Activated naive CD4-positive, alpha-beta T cell treated with anti-CD3 and anti-CD28 coated beads, Interleukin-2, amount 50 U/mL, for 72 hours (primary cell): ENCODE measurements at regions not wholly inside any gene's neighbourhood (a gene's known extent, or its start where the extent isn't known, plus 50 kb on each side); places are given as distances from the start of the nearest gene placed in this dataset.

Experiments used
- ATAC-seq, 2 donors: fragments of 150-1000 bp; cut with Tn5 transposase; 2 replicates each; pipeline ENCODE4 v1.10.0; 2021; ENCODE audit warnings: mild to moderate bottlenecking in 2 of 2, moderate library complexity in 2 of 2
- DNase-seq, 2 donors: peaks; one replicate each; pipeline ENCODE4 v3.0.0; 2021 to 2022; ENCODE audit warnings: low spot score in 2 of 2
- H3K27ac Mint-ChIP-seq, 2 donors: one replicate each; pipeline ENCODE4 v1.8.0; 2022; ENCODE audit warnings: mild to moderate bottlenecking in 2 of 2, mixed read lengths in 2 of 2
- H3K36me3 Mint-ChIP-seq, 2 donors: one replicate each; pipeline ENCODE4 v1.8.0; 2022; ENCODE audit warnings: mixed read lengths in 2 of 2
- H3K9me3 Mint-ChIP-seq, 2 donors: one replicate each; pipeline ENCODE4 v1.8.0; 2022; ENCODE audit warnings: mixed read lengths in 2 of 2

DNA sequence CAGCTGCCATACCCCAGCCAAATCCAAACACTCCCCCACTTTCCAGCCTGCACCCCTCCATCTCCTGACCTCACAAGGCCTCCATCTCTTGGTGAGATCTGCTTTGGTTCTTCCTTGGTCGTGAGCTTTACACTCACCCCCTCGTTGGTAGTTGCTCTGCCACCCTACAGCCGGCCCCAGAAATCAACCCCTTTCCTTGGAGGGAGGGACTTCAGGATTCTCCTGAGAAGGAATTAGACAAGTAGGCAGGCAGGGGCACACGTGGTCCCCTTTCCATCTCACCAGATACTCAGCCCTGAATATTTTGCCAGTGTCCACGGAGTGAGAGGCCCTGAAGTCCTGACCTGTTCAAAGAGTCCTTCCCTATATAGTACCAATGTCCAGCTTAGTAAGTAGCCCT lies 120.0 kb upstream of the PWP1 start:
- DNase-seq (no peak), ATAC-seq (no peak)
- H3K9me3 Mint-ChIP-seq, result no peaks in the 10 kb centered on the region
- no peaks in the 10 kb centered on the region for H3K36me3 Mint-ChIP-seq
- no peak overlapping the region for H3K27ac Mint-ChIP-seq

DNA sequence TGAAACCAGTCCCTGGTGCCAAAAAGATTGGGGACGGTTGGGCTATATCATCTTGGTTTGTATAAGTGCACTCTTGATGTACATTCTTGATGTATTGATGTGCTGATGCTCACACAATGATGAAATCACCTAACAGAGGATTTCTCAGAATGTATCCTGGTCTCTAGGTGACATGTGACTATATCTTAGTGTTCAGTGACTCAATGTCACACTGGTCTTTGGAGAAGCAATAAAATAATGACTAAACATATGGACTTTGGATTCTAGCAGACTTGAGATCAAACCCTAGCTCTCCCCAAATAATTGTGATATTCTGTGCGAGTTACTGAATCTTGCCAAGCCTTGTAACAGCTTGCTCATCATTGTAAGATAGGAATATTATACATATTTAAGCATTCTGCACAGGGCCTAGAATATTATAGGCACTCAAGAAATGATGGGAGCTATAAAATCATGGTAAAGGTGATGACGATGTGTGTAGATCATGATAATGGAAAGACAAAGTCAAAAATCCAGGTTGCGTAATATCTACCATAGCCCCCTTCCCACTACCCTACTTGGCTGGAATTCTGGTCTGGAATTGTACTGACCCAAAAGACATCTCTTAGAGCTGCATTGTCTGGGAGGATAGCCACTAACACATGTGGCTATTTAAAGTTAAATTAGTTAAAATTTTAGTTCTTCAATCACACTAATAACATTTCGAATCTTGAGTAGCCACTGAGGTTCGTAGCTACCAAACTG lies 117.6 kb upstream of the PWP1 start:
- Mint-ChIP-seq H3K36me3 (no peaks in the 10 kb centered on the region), H3K27ac (no peak overlapping the region), H3K9me3 (no peaks in the 10 kb centered on the region)
- no peak for DNase-seq
- ATAC-seq, result peak in 1 of 2 donors; percentile 24

- no peaks in the 10 kb centered on the region for H3K36me3 Mint-ChIP-seq
- no peak for ATAC-seq
- no peak for DNase-seq
- no peaks in the 10 kb centered on the region for H3K9me3 Mint-ChIP-seq
- no peak overlapping the region for H3K27ac Mint-ChIP-seq
These were observed 116.9 kb upstream of the PWP1 start for GRCh38 chr12:107568718-107569117.

- H3K9me3 Mint-ChIP-seq, result no peaks in the 10 kb centered on the region
- no peak for ATAC-seq
- no peak overlapping the region for H3K27ac Mint-ChIP-seq
- DNase-seq, result no peak
- no peaks in the 10 kb centered on the region for H3K36me3 Mint-ChIP-seq
These were observed 114.9 kb upstream of the PWP1 start for GRCh38 chr12:107570721-107571120.

DNA sequence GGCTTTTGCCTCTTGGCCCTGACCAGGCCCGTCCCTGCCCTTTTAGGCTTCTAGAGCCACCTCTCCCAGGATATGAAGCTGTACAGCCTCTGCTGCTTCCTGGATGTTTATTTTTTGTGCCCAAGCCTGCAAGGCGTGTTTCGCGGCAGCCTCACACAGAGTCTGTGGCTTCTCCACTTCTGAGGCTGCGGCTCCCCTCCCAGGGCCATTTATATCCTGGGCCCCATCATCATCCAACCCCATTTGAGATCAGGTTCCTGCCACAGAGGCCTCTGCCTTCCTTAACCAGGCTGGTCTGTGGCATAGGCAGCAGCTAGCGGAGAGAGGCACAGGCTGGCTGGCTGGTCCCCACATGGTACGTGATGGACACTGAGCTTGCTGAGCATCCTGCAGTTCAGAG lies 114.1 kb upstream of the PWP1 start:
- H3K36me3 Mint-ChIP-seq, result no peaks in the 10 kb centered on the region
- H3K27ac Mint-ChIP-seq, result no peak overlapping the region
- ATAC-seq, result no peak
- no peak for DNase-seq
- peaks cover 0 to 4% of the 10 kb centered on the region in 2 donors for H3K9me3 Mint-ChIP-seq

- Mint-ChIP-seq H3K36me3 (no peaks in the 10 kb centered on the region), H3K27ac (no peak overlapping the region), H3K9me3 (peaks cover 0 to 8% of the 10 kb centered on the region in 2 donors)
- ATAC-seq (no peak), DNase-seq (no peak)
These were observed 110.9 kb upstream of the PWP1 start for GRCh38 chr12:107574691-107575090.

- H3K9me3 Mint-ChIP-seq, result peaks cover 3 to 12% of the 10 kb centered on the region in 2 donors
- peaks cover 10 to 11% of the 10 kb centered on the region in 2 donors for H3K36me3 Mint-ChIP-seq
- peak overlapping the region in 1 of 2 donors; percentile 72 for H3K27ac Mint-ChIP-seq
- no peak for ATAC-seq
- DNase-seq, result no peak
These were observed 104.6 kb upstream of the PWP1 start for GRCh38 chr12:107580750-107581618.

DNA sequence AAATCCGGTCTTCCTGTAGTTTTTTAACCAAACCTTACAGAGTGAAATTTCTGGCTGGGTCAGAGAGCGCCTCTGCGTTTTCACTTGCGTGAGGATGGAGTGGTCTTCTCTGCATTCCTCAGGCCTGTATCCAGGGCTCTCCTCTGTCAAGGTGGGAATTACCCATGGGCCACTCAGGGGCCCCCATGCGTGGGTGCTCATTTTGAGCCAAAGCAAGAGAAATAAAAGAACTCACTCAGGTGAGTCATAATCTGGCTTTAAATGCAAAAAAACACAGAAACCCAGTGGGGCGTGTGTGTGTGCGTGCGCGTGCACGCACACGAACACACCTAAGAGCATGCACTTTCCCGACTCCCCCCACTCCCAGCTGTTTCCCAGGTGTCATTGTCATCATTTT lies 104.0 kb upstream of the PWP1 start:
- ATAC-seq (no peak), DNase-seq (no peak)
- peak overlapping the region in 1 of 2 donors; percentile 86 for H3K27ac Mint-ChIP-seq
- H3K9me3 Mint-ChIP-seq, result peaks cover 5 to 10% of the 10 kb centered on the region in 2 donors
- H3K36me3 Mint-ChIP-seq, result peaks cover 15 to 16% of the 10 kb centered on the region in 2 donors

DNA sequence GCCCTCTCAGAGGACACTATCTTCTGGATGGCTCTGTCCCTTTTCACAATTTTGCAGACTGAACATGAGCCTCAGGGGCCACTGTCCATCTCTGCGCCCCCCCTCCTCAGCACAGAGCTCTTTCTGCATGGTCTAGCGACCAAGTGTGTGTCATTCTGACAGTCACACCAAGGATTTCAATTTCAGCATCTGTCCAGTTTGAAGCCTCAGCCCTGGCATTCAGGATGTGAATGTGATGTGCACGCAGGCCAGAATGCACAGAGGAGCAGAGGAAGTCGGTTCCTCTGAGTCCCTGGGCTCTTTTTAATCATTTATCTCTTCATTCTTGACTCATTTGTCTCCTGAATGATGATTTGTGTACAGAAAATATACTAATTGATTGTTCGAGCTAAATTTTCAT lies 102.0 kb upstream of the PWP1 start:
- H3K36me3 Mint-ChIP-seq, result peaks cover 32% of the 10 kb centered on the region in 2 donors
- H3K9me3 Mint-ChIP-seq, result peaks cover 14 to 15% of the 10 kb centered on the region in 2 donors
- ATAC-seq (no peak), DNase-seq (no peak)
- H3K27ac Mint-ChIP-seq, result no peak overlapping the region

GRCh38 chr12:107584563-107584962 lies 101.0 kb upstream of the PWP1 start:
- Mint-ChIP-seq H3K27ac (no peak overlapping the region), H3K9me3 (peaks cover 14 to 19% of the 10 kb centered on the region in 2 donors), H3K36me3 (peaks cover 32 to 37% of the 10 kb centered on the region in 2 donors)
- no peak for ATAC-seq
- no peak for DNase-seq

GRCh38 chr12:107586256-107586970 lies 99.2 kb upstream of the PWP1 start:
- H3K9me3 Mint-ChIP-seq, result peaks cover 18 to 25% of the 10 kb centered on the region in 2 donors

DNA sequence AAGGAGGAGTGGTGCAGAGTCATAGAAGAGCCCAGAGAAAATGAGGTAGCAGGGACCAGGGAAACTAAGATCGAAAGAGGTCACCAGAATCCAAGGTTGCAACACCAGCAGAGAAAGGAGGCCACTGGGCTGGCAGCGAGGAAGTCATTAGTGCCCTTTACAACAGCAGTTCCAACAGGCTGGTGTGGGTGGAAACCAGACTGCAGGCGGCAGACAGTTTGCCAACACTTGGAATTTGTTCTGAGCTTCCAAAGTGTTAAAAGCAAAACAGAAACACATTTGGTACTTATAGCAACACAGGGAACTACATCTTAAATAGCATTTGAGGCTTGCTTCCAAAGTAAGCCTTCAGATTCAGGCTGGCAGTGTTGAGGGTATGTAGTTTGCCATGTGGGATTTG lies 95.2 kb upstream of the PWP1 start:
- no peak for ATAC-seq
- DNase-seq, result no peak
- peaks cover 28 to 31% of the 10 kb centered on the region in 2 donors for H3K36me3 Mint-ChIP-seq
- peaks cover 18 to 25% of the 10 kb centered on the region in 2 donors for H3K9me3 Mint-ChIP-seq
- no peak overlapping the region for H3K27ac Mint-ChIP-seq

More at GRCh38 chr12:107586256-107586970, 99.2 kb upstream of the PWP1 start:
- Mint-ChIP-seq H3K36me3 (peaks cover 32 to 38% of the 10 kb centered on the region in 2 donors), H3K27ac (no peak overlapping the region)
- no peak for DNase-seq
- no peak for ATAC-seq

- DNase-seq, result no peak
- no peak for ATAC-seq
- Mint-ChIP-seq H3K9me3 (peaks cover 15 to 22% of the 10 kb centered on the region in 2 donors), H3K36me3 (peaks cover 23 to 27% of the 10 kb centered on the region in 2 donors), H3K27ac (no peak overlapping the region)
These were observed 94.7 kb upstream of the PWP1 start for GRCh38 chr12:107590814-107591375.

DNA sequence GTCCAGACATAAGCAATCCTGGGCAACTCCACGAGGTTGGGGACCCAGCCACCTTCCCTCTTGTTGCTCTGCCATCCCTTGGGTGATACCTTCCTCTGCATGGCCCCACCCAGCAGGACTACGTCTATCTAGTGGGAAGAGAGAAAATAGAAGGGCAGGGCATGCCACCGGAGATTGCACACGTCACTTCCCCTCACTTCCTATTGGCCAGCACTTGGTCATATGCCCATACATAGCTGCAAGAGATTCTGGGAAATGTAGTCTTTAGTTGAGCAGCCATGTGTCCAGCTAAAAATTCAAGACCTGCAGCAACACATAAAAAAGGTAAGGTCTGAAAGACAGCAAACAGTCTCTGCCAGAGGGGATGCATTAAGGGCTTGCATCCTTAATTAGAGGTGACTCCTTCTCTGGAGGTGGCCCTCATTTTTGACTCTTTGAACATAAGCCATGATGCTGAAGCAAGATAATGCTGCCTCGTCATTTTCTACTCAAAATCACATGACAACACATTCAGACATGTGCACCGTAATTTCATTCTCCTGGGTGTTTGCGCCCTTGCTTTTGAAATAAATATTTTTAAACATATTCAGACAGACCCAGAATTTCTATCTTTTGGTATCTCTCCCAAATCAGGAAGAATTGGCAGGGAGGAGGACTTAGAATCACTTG lies 91.8 kb upstream of the PWP1 start:
- peaks cover 0 to 6% of the 10 kb centered on the region in 2 donors for H3K36me3 Mint-ChIP-seq
- ATAC-seq (no peak), DNase-seq (no peak)
- no peak overlapping the region for H3K27ac Mint-ChIP-seq
- H3K9me3 Mint-ChIP-seq, result peaks cover 4 to 10% of the 10 kb centered on the region in 2 donors

GRCh38 chr12:107594995-107595394 lies 90.6 kb upstream of the PWP1 start:
- peaks cover 4 to 5% of the 10 kb centered on the region in 2 donors for H3K9me3 Mint-ChIP-seq
- ATAC-seq (no peak), DNase-seq (no peak)
- no peaks in the 10 kb centered on the region for H3K36me3 Mint-ChIP-seq
- peak overlapping the region in 1 of 2 donors; percentile 51 for H3K27ac Mint-ChIP-seq
